Astrocyte (in vitro differentiated cells and primary cell): ENCODE measurements at regions not wholly inside any gene's neighbourhood (a gene's known extent, or its start where the extent isn't known, plus 50 kb on each side); places are given as distances from the start of the nearest gene placed in this dataset.

Experiments used
- DNase-seq: peaks from one replicate; pipeline ENCODE4 v3.0.0-alpha.2; 2010; ENCODE audit warnings: low read depth
- FAIRE-seq: peaks from 2 replicates; lab custom pipeline; 2011; peaks lifted over from hg19 to GRCh38; lab: Jason Lieb, UNC
- H2AFZ ChIP-seq: 2 replicates; pipeline ENCODE4 v1.6.0; 2012; ENCODE audit warnings: low read depth, low read length, inconsistent platforms
- H3K27ac ChIP-seq: 2 replicates; pipeline ENCODE4 v1.5.1; 2011; ENCODE audit warnings: low read depth, low read length, inconsistent platforms
- H3K27me3 ChIP-seq: 2 replicates; pipeline ENCODE4 v1.6.0; 2011; ENCODE audit warnings: low read length, inconsistent platforms; ENCODE audit not compliant: insufficient read depth
- H3K36me3 ChIP-seq: 2 replicates; pipeline ENCODE4 v1.5.1; 2011; ENCODE audit warnings: low read length, inconsistent platforms; ENCODE audit not compliant: insufficient read depth
- H3K4me1 ChIP-seq: 2 replicates; pipeline ENCODE4 v1.5.1; 2011; ENCODE audit warnings: low read length, inconsistent platforms; ENCODE audit not compliant: insufficient read depth
- H3K4me2 ChIP-seq: 2 replicates; pipeline ENCODE4 v1.6.0; 2012; ENCODE audit warnings: low read length, inconsistent platforms
- H3K4me3 ChIP-seq: 2 replicates; pipeline ENCODE4 v1.5.1; 2011; ENCODE audit warnings: low read depth, mild to moderate bottlenecking, low read length, inconsistent platforms; ENCODE audit not compliant: insufficient read depth
- H3K79me2 ChIP-seq: 2 replicates; pipeline ENCODE4 v1.6.0; 2012; ENCODE audit warnings: mild to moderate bottlenecking, low read length, inconsistent platforms; ENCODE audit not compliant: insufficient read depth
- H3K9ac ChIP-seq: 2 replicates; pipeline ENCODE4 v1.6.0; 2012; ENCODE audit warnings: mild to moderate bottlenecking, low read length, inconsistent platforms
- H3K9me3 ChIP-seq: 2 replicates; pipeline ENCODE4 v1.5.1; 2012; ENCODE audit warnings: low read depth, mild to moderate bottlenecking, low read length, inconsistent platforms; ENCODE audit not compliant: insufficient read depth
- H4K20me1 ChIP-seq: 2 replicates; pipeline ENCODE4 v1.6.0; 2012; ENCODE audit warnings: low read length, inconsistent platforms; ENCODE audit not compliant: insufficient read depth
- H3K27ac Mint-ChIP-seq: one replicate; pipeline ENCODE4 v1.8.0; 2021; ENCODE audit warnings: mild to moderate bottlenecking, mixed read lengths; ENCODE audit not compliant: unreplicated experiment
- H3K27me3 Mint-ChIP-seq: one replicate; pipeline ENCODE4 v1.8.0; 2021; ENCODE audit warnings: low read depth, mixed read lengths; ENCODE audit not compliant: unreplicated experiment
- H3K36me3 Mint-ChIP-seq: one replicate; pipeline ENCODE4 v1.8.0; 2021; ENCODE audit warnings: low read depth, mixed read lengths; ENCODE audit not compliant: unreplicated experiment
- H3K4me1 Mint-ChIP-seq: one replicate; pipeline ENCODE4 v1.8.0; 2021; ENCODE audit warnings: low read depth, mixed read lengths; ENCODE audit not compliant: unreplicated experiment
- H3K4me3 Mint-ChIP-seq: one replicate; pipeline ENCODE4 v1.8.0; 2021; ENCODE audit warnings: mild to moderate bottlenecking, moderate library complexity, mixed read lengths; ENCODE audit not compliant: unreplicated experiment
- H3K9me3 Mint-ChIP-seq: one replicate; pipeline ENCODE4 v1.8.0; 2021; ENCODE audit warnings: mild to moderate bottlenecking, mixed read lengths; ENCODE audit not compliant: unreplicated experiment
- CTCF ChIP-seq: IDR thresholded peaks from 2 replicates; pipeline ENCODE4 v1.5.1; 2011; ENCODE audit warnings: low read depth, mild to moderate bottlenecking, inconsistent platforms, low read length, moderate library complexity; ENCODE audit not compliant: insufficient read depth
- EZH2 ChIP-seq: IDR thresholded peaks from 2 replicates; pipeline ENCODE4 v1.6.1; 2012; ENCODE audit warnings: mild to moderate bottlenecking, low read length, inconsistent platforms; ENCODE audit not compliant: insufficient read depth

DNA sequence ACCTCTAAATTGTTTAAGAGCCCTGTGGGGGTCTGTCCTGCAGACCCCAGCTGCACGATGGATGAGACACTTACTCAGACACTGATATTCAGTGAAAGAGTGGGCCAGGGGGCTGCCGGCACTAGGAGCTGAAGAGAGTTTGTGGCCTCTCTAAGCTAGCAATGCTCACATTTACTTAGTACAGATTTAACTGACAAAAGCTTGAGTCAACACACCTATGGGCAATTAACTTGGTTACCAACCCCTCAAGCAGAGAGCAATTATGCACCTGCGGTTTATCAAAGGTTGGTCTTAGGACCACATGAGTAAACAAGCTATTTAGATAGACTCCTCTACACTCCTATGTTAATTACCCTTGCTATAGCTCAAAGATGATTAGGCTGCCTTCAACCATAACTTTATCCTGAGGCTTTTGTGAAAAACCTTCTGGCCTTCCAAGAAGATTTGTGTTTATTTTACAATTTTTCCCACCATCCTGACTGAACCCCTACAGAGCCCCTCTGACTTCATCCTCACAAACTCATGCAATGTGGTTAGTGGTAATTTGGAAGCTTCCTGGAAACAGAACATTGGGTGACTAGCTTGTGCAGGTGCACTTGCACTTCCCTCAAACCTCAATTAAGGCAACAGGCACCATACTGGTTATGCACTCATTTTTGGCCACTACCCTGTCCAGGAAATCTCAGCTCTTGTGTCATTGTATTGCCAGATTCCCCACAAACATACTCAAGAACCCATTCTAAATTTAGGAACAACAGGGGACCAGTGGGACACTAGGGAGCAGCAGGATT is 234.4 kb upstream of the ITM2A start:
- FAIRE-seq (peak; percentile 32), DNase-seq (no peak)
- Histone ChIP-seq H2AFZ (no peak overlapping the region), H3K27me3 (no peaks in the 10 kb centered on the region), H3K9ac (no peak overlapping the region), H3K36me3 (no peaks in the 10 kb centered on the region), H3K4me3 (no peak overlapping the region), H3K4me2 (no peak overlapping the region), H4K20me1 (no peaks in the 10 kb centered on the region), H3K9me3 (no peaks in the 10 kb centered on the region), H3K27ac (no peak overlapping the region), H3K79me2 (no peaks in the 10 kb centered on the region), H3K4me1 (no peaks in the 10 kb centered on the region)
- no peaks in the 10 kb centered on the region for H3K36me3 Mint-ChIP-seq
- H3K4me3 Mint-ChIP-seq, result no peak overlapping the region
- no peak overlapping the region for H3K27ac Mint-ChIP-seq
- no peak for TF ChIP-seq EZH2
- no peak for TF ChIP-seq CTCF
- H3K4me1 Mint-ChIP-seq, result no peaks in the 10 kb centered on the region
- H3K9me3 Mint-ChIP-seq, result no peaks in the 10 kb centered on the region
- H3K27me3 Mint-ChIP-seq, result peaks cover 5% of the 10 kb centered on the region

- DNase-seq, result no peak
- Histone ChIP-seq H3K9ac (no peak overlapping the region), H2AFZ (no peak overlapping the region), H3K27ac (no peak overlapping the region), H4K20me1 (no peaks in the 10 kb centered on the region), H3K36me3 (no peaks in the 10 kb centered on the region), H3K79me2 (no peaks in the 10 kb centered on the region), H3K4me2 (no peak overlapping the region), H3K4me1 (no peaks in the 10 kb centered on the region), H3K4me3 (no peak overlapping the region), H3K27me3 (no peaks in the 10 kb centered on the region), H3K9me3 (no peaks in the 10 kb centered on the region)
- H3K4me3 Mint-ChIP-seq, result no peak overlapping the region
- TF ChIP-seq EZH2 (no peak), CTCF (no peak)
- peak; percentile 78 for FAIRE-seq
- H3K27ac Mint-ChIP-seq, result no peak overlapping the region
- H3K36me3 Mint-ChIP-seq, result no peaks in the 10 kb centered on the region
- H3K27me3 Mint-ChIP-seq, result no peaks in the 10 kb centered on the region
- no peaks in the 10 kb centered on the region for H3K4me1 Mint-ChIP-seq
- no peaks in the 10 kb centered on the region for H3K9me3 Mint-ChIP-seq
Measured at GRCh38 chrX:79592259-79592658, 225.1 kb upstream of the ITM2A start.

DNA sequence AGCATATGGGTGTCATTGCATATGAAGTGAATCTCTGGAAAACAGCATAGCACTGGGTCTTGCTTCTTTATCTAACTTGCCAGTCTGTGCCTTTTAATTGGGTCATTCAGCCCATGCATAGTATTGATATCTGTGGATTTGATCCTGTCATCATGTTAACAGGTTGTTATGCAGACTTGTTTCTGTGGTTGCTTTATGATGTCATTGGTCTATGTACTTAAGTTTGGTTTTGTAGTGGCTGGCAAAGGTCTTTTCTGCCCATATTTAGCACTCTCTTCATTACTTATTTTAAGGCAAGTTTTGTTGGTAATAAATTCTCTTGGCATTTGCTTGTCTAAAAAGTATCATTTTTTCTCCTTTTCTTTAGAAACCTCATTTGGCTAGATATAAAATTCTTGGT is 221.1 kb upstream of the ITM2A start:
- TF ChIP-seq CTCF, result no peak
- no peak for TF ChIP-seq EZH2
- Histone ChIP-seq H3K36me3 (no peaks in the 10 kb centered on the region), H3K4me1 (no peaks in the 10 kb centered on the region), H3K4me3 (no peak overlapping the region), H3K9me3 (no peaks in the 10 kb centered on the region), H3K9ac (no peak overlapping the region), H3K79me2 (no peaks in the 10 kb centered on the region), H3K27ac (no peak overlapping the region), H3K27me3 (no peaks in the 10 kb centered on the region), H4K20me1 (no peaks in the 10 kb centered on the region), H2AFZ (no peak overlapping the region), H3K4me2 (no peak overlapping the region)
- Mint-ChIP-seq H3K4me3 (no peak overlapping the region), H3K4me1 (no peaks in the 10 kb centered on the region), H3K36me3 (no peaks in the 10 kb centered on the region), H3K27ac (no peak overlapping the region), H3K9me3 (no peaks in the 10 kb centered on the region), H3K27me3 (no peaks in the 10 kb centered on the region)
- DNase-seq, result no peak
- FAIRE-seq, result peak; percentile 66
